SKM-1 (cell line): ENCODE measurements at regions not wholly inside any gene's neighbourhood (a gene's known extent, or its start where the extent isn't known, plus 50 kb on each side); places are given as distances from the start of the nearest gene placed in this dataset.

Experiments used
- DNase-seq: peaks from one replicate; lab custom pipeline; 2025; ENCODE audit not compliant: unreplicated experiment; lab: John Stamatoyannopoulos, UW

DNA sequence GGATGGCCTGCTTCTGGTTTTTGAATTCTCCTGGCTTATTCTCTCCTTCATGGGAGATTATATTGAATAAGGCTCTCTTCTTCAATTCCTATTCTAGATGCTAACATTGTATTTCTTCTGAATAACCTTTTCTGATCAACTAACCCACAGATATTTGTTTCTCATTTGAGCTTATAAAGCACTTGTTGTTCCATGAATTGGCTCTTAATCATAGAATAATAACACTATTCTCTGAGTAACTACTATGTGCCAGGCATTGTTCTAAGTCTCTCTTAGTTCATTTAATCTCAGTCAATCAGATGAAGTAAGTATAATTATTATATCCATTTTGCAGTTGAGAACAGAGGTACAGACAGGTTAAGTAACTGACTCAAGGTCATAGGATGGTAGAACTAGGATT lies 136.3 kb upstream of the MLIP start:
- DNase-seq: no peak

- no peak for DNase-seq
Observed at GRCh38 chr6:53975941-53976615, 135.2 kb upstream of the MLIP start.

DNA sequence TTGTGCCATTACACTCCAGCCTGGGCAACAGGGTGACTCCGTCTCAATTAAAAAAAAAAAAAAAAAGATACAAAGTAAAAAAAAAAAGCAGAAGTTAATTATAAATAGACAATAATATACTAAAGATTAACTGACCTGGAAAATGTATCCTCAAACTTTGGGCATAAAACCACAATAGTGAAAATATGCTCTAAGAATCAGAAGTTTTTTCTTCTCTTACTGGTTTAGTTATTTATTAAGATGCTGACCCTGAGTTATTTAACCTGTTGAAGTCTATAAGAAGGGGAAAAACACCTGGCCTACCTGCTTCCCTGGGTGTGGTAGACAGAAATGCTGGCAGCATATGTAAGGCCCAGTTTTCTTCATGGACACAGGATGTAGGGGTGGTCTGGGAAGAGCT lies 133.7 kb upstream of the MLIP start:
- no peak for DNase-seq

DNA sequence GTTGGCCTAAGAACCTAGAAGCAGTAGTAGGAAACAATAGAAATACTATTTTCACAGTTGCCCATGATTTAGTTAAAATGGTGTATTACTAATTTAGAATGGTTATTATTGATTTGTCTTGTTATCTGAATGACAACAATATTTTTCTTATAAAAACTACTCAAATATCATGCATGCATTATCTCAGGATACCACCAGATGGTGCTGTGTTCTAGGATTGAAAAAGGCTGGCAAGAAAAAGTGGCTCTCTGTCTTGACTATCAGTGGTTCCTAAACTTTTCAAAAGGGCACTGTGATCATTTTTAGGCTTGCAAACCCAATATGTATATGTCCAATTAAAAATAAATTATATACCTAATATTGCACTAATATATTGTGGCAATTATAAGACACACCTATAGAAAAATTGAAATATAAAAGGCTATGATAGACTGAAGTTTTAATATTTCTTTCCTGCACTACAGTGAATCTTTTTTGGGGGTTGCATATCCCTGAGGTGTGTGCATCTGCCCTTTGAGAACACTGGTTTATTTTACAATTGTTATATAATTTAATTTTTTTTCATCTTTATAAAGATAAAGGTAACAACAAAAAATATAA lies 131.7 kb upstream of the MLIP start:
- DNase-seq: peak; percentile 31

DNA sequence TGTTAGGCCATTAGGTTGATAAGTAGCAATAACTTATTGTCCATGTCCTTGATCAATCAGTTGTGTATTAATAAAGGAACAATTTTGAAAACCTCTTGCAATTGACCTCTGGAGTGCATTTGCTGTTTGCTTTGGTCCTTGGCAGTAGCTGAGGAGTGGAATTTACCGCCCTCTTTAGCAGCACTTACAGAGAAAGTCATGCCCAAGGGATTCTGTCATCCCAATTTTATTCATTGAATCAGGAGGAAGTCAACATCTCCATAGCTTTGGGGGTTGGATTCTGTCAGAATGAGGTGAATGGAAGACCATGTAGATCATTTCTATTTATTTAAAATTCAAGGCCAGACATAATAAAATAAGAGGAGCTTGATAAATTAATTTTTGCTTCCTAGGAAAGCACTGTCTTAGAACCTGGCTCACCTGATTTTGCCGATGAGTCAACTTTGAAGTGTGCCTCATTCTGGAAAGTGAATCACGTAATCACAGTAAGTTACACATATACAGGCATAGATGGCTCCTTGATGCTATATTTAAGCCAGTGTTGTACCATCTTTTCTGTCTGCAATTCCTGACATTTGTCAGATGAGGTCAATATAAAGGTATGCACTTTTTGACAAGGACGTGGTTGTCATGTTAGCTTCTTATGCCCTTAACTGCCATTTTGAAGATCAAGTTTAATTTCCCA lies 128.7 kb upstream of the MLIP start:
- no peak for DNase-seq

GRCh38 chr6:53983301-53983700 lies 127.9 kb upstream of the MLIP start:
- DNase-seq: no peak

- DNase-seq: no peak
Observed at GRCh38 chr6:53984163-53984562, 127.1 kb upstream of the MLIP start.

DNA sequence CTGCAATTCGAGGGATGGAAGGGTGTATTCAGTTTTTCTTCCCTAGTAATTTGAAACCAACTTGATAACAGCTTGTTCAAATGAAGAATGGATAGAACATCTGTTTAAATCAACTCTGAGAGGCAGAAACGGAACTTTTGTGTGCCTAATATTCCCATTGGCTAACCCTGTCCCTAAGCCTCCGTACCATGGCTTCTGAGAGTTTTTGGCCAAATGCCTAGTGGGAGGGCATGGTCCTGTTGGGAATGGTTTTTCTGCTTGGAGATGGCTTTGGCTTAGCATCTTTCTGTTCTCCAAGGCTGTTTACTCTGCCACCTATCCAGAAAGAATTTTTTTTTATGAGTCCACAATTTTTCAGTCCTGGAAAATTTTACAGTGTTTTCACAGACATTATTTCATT lies 126.7 kb upstream of the MLIP start:
- DNase-seq: no peak

- no peak for DNase-seq
Observed at GRCh38 chr6:53985366-53985765, 125.9 kb upstream of the MLIP start.

- DNase-seq: peak; percentile 41
Observed at GRCh38 chr6:53986165-53986720, 125.0 kb upstream of the MLIP start.

DNA sequence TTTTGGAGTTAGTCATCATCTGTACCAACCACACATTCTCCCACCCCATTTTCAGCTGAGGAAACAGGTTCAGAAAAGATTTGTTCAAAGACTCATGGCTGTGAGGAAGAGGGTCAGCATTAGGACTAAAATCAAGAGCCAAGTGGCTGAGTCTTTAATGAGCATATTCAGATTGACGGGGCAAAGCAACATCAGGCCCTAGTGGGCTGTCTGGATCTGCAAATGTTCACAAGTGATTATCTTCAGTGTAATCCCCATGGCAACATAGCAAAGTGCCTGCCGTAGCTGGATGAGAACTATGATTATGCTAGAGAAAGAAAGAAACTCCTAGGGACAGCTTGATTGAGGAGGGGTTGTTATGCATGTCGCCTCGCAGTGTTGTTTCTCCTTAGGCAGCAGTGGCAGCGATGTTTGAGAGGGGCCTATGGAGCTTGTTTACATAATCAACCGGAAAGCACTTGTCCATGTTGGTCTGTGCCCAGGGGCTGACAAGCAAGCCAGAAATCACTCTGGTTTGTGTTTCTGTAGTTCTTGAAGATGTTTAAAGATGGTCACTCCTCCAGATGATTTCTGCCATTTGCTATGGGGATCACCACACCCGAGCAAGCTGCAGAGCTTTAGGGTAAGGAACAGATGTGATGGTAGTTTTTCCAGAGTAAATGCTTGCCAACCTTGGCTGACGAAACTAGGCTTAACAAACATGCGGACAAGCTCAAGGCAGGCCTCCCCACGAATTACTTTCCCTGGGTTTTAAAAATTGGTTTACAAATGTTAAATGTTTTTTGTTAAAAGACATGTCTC lies 124.3 kb upstream of the MLIP start:
- DNase-seq: no peak

DNA sequence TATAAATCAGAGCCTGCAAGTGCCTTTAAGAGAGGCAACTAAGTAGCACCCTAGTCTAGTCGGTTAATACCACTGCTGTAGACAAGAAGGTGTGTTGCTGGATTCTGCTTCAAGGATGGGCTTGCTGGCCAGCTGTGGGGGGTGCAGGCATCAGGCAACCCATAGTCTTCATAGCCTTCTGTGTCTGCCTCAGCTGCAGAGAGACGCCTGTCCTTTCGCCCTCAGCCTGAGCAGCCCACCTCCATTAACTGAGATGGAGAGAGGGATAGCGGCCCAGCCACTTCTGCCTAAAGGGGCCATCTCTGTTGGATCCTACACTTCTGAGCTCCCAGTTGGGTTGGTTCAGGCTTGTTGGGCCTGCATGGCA lies 123.7 kb upstream of the MLIP start:
- DNase-seq: no peak

DNA sequence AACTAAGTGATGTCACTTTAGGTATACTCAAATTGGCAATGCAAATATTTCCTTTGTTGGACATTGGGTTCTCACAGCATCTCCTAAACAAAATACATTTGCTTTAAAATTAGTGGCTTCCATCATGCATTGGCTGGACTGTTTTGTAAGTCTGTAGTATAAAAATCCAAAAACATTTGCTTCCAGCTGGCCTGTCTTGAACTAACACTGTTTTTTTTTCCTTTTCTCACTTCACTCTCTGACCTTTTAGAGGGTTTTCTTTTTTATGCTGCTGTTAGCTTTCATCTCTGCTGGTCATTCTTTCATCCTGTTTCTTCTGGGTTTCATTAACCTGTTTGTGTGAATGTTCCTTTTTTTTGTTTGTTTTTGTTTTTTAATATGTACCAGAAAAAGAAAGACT lies 121.7 kb upstream of the MLIP start:
- DNase-seq: no peak

DNA sequence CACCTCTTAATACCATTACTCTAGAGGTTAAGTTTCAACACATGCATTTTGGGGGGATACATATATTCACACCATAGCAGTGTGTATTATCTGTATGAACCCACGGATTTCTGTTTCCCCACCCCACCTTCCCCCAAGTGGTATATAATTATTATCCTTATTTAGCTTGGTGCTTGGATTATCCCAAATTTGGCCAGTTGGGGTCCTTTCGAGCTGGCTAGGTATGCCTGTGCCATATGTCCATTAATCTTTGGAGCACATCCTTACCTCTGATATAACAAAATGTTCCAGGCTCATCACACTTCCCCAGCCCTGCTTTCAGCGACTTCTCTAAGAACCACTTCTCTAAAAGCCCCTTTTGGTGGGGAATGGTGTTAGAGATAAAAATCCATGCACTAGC lies 118.7 kb upstream of the MLIP start:
- DNase-seq: no peak

- DNase-seq: no peak
Observed at GRCh38 chr6:53994201-53994600, 117.0 kb upstream of the MLIP start.

GRCh38 chr6:53995935-53996334 lies 115.3 kb upstream of the MLIP start:
- DNase-seq: no peak

DNA sequence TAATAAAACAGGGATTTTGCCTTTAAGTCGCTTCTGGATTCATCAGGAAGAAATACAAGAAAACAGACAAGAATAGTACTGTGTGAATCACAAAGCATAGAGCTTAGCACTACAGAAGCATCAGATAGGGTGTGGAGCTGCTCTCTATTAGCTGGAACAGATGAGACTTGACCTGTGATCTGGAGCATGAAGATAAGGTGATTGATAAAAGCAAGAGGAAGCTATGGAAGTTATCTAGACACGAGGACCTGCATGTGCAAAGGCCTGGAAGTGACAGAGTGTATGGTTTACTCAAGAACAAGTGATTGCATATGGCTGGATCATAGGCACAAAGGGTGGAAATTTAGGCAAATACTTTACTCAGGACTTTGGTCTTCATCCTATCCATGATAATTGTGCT lies 112.9 kb upstream of the MLIP start:
- no peak for DNase-seq

DNA sequence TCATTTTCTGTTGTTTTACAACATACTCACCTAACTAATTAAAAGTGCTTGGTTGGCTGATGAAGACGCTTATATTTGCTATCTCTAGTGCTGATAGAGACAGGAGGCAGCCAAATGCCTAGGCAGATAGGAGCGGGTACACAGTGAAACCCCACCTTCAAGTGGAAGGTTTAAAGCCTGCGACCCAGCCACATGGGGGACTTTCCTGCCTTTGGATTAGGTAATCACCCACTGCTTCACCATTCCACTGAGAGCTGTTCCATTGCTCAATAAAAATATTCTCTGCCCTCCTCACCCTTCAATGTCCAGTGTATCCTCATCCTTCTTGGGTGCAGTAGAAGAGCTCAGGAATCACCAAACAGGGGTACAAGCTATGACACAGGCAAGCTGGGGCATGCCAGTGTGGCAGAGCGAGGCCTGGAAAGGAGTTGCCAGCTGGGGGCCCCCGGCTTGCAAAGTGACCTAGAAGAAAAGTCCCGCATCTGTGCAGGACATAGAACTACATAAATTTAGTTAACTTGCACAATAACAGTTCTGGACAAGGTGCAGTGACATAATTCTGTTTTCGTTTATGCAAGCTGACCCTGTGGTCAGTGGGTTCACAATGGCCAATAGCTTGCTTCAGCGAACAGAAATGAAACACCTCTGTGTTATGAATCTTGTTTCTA lies 112.0 kb upstream of the MLIP start:
- no peak for DNase-seq

GRCh38 chr6:54002116-54002515 lies 109.1 kb upstream of the MLIP start:
- DNase-seq: no peak

GRCh38 chr6:54003316-54003715 lies 107.9 kb upstream of the MLIP start:
- no peak for DNase-seq

GRCh38 chr6:54008589-54008988 lies 102.7 kb upstream of the MLIP start:
- no peak for DNase-seq
